ENCODE measurements at regions not wholly inside any gene's neighbourhood (a gene's known extent, or its start where the extent isn't known, plus 50 kb on each side); places are given as distances from the start of the nearest gene placed in this dataset.

GRCh38 chr2:133652398-133652797 is 84.1 kb upstream of the NCKAP5 start:
- no peaks in the 10 kb centered on the region; the same call in 1 of the 2 replicates for H3K23me2 ChIP-seq (ENCODE audit: low read depth, low read length)
- no peak overlapping the region for H3K18ac ChIP-seq (ENCODE audit: extremely low read depth, low read length)
- H2BK120ac ChIP-seq (replicated peaks; ENCODE audit: low read depth, low read length): no peak overlapping the region
- no peaks in the 10 kb centered on the region for H4K20me1 ChIP-seq (replicated peaks in 1 of 2; ENCODE audit: control insufficient read depth in 1 of 2, insufficient read depth in 2 of 2, low read length in 2 of 2)
- TF ChIP-seq E2F6 (IDR thresholded peaks at IDR 0.05) (no peak), GTF2F1 (IDR thresholded peaks at IDR 0.05; ENCODE audit: borderline replicate concordance, low read depth, low read length) (no peak), MAFK (IDR thresholded peaks at IDR 0.05; ENCODE audit: low read depth, low read length) (no peak), ZNF274 (IDR thresholded peaks at IDR 0.05; ENCODE audit: borderline replicate concordance, extremely low read depth, low read length) (no peak), SIN3A (conservative IDR thresholded peaks at IDR 0.05 in 1 of 2, IDR thresholded peaks at IDR 0.05 in 1 of 2; ENCODE audit: low read depth in 1 of 2, low read length in 2 of 2) (no peak), POLR2A (IDR thresholded peaks at IDR 0.05; ENCODE audit: control extremely low read depth in 1 of 2, low read depth in 2 of 2, low read length in 2 of 2) (no peak), SAP30 (IDR thresholded peaks at IDR 0.05; ENCODE audit: insufficient read depth, insufficient replicate concordance, low read length) (no peak), CBX5 (IDR thresholded peaks at IDR 0.05; ENCODE audit: low read depth, low read length) (no peak), KDM5A (IDR thresholded peaks at IDR 0.05; ENCODE audit: low read length) (no peak), TAF7 (optimal IDR thresholded peaks at IDR 0.05; ENCODE audit: borderline replicate concordance, low read depth, low read length) (no peak)
- no peak overlapping the region for H3K4ac ChIP-seq (replicated peaks; ENCODE audit: insufficient read length, low read depth, low read length)
- no peak overlapping the region for H2BK15ac ChIP-seq (ENCODE audit: low read length)
- no peak overlapping the region for H4K8ac ChIP-seq (ENCODE audit: extremely low read depth, insufficient read depth, low read length)
- H3K36me3 ChIP-seq (ENCODE audit: control insufficient read depth in 2 of 4, insufficient read depth in 4 of 4, low read length in 3 of 4): no peaks in the 10 kb centered on the region
- H3K4me2 ChIP-seq (ENCODE audit: insufficient read depth in 1 of 2, low read depth in 2 of 2, low read length in 2 of 2): no peak overlapping the region
- H3K14ac ChIP-seq (ENCODE audit: insufficient read length): no peak overlapping the region
- no peak overlapping the region for H2BK20ac ChIP-seq (ENCODE audit: low read length)
- H3K27ac ChIP-seq (ENCODE audit: low read depth, low read length): no peak overlapping the region
- FAIRE-seq (no peak), DNase-seq (ENCODE audit: low read depth in 1 of 2, low spot score in 2 of 2) (no peak)
- H4K91ac ChIP-seq (replicated peaks; ENCODE audit: insufficient read length, low read length): no peak overlapping the region
- no peaks in the 10 kb centered on the region for H3K4me1 ChIP-seq (replicated peaks in 1 of 4; ENCODE audit: control insufficient read depth in 3 of 4, insufficient read depth in 4 of 4, low read length in 3 of 4)
- no peak overlapping the region for H2AFZ ChIP-seq (ENCODE audit: low read length)
- no peak overlapping the region for H2AK5ac ChIP-seq (ENCODE audit: low read depth, low read length)
- H3K9ac ChIP-seq (replicated peaks in 1 of 4; ENCODE audit: extremely low read depth in 1 of 4, low read depth in 3 of 4, low read length in 3 of 4): no peak overlapping the region
- ChIA-PET CTCF (ENCODE audit: partially characterized antibody) (no interaction called here), POLR2A (ENCODE audit: partially characterized antibody) (no interaction called here)
- no peaks in the 10 kb centered on the region for H3K27me3 ChIP-seq (replicated peaks in 1 of 4; ENCODE audit: control insufficient read depth in 3 of 4, extremely low read depth in 1 of 4, insufficient read depth in 3 of 4, low read length in 3 of 4)
- no peak overlapping the region for H4K5ac ChIP-seq (ENCODE audit: insufficient read length, low read depth, low read length)
- H3K9me3 ChIP-seq (ENCODE audit: insufficient read depth in 2 of 2, low read depth in 1 of 2, low read length in 1 of 2): no peaks in the 10 kb centered on the region; a peak in 1 of 4 replicates
- no peak overlapping the region for H3K56ac ChIP-seq (replicated peaks; ENCODE audit: insufficient read length, low read depth, low read length)
- no peak overlapping the region for H2BK5ac ChIP-seq (ENCODE audit: low read depth, low read length)
- no peak overlapping the region for H2BK12ac ChIP-seq (ENCODE audit: low read depth, low read length)
- H3K23ac ChIP-seq (ENCODE audit: insufficient read length): no peak overlapping the region
- no peaks in the 10 kb centered on the region for H3K79me2 ChIP-seq (ENCODE audit: control insufficient read depth in 1 of 2, insufficient read depth in 2 of 2, low read length in 2 of 2)
- 86% methylated on average over 4 of the region's 4 CpGs; no CpG with 5 or more reads in 1 of the 2 experiments for WGBS, 2 experiments (ENCODE audit: extremely low coverage in 1 of 2, insufficient coverage in 1 of 2, insufficient read length in 1 of 2, insufficient replicate concordance in 2 of 2, low coverage in 1 of 2, low lambda C conversion rate in 2 of 2, missing lambda C conversion rate in 1 of 2)
- no peaks in the 10 kb centered on the region for H3K79me1 ChIP-seq (ENCODE audit: low read depth, low read length)
- no peak overlapping the region for H3K4me3 ChIP-seq (ENCODE audit: extremely low read depth in 1 of 4, insufficient read depth in 2 of 4, low read depth in 3 of 4, low read length in 4 of 4)

All from H1 (cell line).